ENCODE measurements at regions not wholly inside any gene's neighbourhood (a gene's known extent, or its start where the extent isn't known, plus 50 kb on each side); places are given as distances from the start of the nearest gene placed in this dataset.
"Not testable (repeated sequence)": the region's sequence is repeated elsewhere in the genome, so short reads cannot be mapped to it uniquely, and the experiment has no call there.

GRCh38 chr4:8696369-8697127 lies 104.0 kb downstream of the CPZ start:
- no peak for DNase-seq

DNA sequence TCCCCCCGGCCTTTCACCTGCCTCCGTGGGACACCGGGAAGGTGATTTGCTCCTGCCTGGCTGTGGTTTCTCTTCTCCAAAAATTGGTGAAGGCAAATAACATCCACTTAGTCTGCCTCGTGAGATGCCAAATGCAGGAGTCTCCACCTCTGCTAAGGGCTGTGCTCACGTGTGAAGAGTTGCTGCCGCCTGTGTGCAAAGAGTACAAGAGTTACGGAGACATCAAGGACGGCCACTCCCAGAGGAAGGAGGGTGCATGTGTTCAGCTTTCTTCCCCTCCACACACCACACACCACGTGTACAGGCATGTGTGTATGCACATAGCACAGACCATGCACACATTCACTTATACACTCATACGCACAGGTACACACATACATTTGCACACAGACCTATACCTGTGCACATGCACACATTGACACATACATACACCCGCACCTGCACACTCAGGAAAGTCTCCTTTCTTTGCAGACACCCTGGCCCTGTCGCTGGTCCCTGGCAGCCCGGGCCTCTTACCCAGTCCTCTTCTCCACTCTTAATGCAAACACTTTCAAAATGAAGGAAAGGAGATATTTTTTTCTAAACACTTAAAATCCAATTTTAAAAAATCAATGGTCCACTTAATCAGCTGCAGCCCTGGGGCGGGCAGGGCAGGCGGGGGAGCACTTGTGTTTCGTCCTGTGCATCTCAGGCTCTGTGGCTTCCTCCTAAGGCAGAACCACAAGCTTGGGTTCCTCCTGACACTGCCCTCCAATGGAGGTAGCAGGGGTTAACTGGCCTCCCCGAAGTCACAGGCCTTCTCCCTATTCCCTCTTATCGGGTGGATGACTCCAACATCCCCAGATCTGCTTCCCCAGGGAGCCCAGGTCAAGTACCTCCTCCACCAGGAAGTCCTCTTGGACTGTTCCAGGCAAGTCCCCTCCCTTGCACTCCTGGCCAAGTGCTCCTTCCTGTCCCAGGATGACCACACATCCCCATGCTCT lies 103.0 kb downstream of the CPZ start:
- no peak for DNase-seq

GRCh38 chr4:8694651-8695151 lies 102.1 kb downstream of the CPZ start:
- no peak for DNase-seq

DNA sequence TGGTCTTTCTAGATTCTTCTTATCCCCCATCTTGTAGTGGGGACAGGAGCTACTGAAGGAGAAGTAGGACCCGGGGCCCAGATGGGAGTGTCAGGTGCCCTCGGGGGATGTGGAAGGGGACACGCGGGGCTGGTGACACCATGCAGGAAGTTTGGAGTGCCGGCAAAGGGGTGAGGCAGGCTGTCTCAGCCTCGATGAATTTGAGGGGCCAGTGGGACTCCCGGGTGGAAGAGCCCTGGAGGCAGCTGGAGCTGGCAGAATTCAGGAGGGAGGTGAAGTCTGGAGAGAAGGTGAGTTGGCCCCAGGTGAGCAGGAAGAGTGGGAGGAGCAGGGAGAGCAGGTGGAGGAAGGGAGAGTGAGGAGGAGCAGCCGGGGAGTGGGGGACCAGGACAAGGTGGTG lies 101.7 kb downstream of the CPZ start:
- no peak for DNase-seq

GRCh38 chr4:8691151-8691775 lies 98.7 kb downstream of the CPZ start:
- no peak for DNase-seq

- DNase-seq, result no peak
These were observed 97.9 kb downstream of the CPZ start for GRCh38 chr4:8690216-8691150.

- no peak for DNase-seq
These were observed 97.2 kb downstream of the CPZ start for GRCh38 chr4:8689741-8690140.

- no peak for DNase-seq
These were observed 96.4 kb downstream of the CPZ start for GRCh38 chr4:8688908-8689445.

DNA sequence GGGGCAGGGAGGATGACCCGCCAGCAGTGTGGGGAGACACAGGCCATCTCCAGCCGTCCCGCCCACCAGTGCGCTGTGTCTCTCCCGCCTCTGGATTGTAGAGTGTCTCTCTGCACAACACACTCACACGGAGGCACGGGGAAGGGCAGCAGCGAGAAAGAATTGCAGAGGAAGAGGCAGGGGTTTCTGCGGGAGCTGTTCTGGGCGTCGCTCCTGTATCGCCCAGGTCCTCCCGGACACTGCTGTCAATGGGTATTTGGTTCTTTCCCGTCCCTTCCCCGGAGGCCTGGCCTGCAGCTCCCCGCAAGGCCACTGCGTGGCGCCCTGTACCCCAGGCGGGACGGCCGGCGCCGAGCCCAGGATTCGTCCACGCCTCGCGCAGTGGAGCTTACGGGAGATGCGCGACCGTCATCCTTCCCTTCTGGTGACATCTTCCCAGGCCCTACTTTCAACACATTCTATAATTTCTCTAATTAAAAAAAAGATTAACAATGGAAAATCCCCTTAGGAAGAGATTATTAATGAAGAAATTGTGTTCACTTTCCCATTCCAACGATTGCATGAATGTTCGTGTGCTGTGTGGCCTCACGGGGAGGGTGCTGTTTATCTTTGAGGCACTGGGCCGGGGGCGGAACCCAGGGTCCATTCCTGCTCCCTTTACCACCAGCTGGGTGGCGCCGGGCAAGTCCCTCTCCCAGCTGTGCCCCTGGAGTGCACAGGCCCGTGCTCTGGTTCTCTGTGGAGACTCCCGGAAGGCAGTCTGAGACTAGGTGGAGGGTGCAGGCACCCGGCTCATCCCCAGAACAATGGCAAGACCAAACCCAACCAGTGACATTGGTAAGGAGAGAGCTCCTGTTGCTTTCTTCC lies 95.7 kb downstream of the CPZ start:
- peak in 1 of 2 experiments; percentile 52 for DNase-seq

DNA sequence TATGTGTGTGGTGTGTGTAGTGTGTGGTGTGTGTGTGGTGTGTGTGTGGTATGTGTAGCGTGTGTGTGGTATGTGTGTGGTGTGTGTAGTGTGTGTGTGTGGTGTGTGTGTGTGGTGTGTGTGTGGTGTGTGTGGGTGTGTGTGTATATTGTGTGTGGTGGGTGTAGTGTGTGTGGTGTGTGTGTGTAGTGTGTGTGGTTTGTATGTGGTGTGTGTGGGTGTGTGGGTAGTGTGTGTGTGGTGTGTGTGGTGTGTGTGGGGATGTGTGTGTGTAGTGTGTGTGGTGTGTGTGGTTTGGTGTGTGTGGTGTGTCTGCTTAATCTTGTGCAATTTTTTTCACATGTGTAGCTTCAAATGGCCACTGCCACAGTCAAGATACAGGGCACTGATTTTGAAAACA lies 94.5 kb downstream of the CPZ start:
- no peak for DNase-seq

DNA sequence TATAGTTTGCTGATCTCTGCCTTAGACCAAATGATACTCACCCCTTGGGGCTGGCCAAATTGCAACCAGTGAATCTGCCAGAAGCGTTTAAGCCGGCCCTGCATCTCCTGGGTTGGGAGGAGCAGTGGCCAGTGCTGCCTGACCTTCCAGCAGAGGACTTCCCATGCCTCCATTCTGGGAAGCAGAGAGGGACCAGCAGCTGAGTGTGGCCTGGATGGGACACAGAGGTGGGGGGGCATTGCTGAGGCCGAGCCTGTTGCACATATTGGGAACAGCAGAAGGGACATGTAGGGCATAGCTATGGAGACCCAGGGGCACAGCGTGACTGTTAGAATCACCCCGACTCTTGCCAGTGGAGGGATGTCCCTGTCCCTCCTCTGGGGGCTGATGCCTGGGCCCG lies 93.3 kb downstream of the CPZ start:
- DNase-seq, result no peak

- no peak for DNase-seq
These were observed 90.9 kb downstream of the CPZ start for GRCh38 chr4:8683462-8683861.

DNA sequence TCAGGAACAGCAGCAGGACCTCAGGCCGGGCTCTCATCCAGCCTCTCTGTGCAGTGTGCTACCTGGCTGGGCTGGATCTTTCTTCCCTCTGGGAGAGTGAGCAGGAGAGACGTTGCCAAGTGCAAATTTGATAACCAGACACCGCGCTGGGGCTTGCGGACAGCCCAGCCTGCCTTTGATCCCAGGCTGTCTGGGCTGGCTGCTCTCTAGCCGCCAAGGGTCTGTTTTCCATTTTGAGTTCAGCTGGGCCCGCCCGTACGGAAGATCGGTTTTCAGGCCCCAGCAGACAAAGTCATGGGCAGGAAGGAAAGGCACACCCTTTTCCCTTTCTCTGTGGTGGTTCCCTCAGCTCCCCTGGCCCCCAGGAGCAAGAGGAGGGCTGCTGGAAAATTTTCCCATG lies 90.2 kb downstream of the CPZ start:
- DNase-seq, result no peak

- no peak for DNase-seq
These were observed 89.7 kb downstream of the CPZ start for GRCh38 chr4:8682296-8682695.

DNA sequence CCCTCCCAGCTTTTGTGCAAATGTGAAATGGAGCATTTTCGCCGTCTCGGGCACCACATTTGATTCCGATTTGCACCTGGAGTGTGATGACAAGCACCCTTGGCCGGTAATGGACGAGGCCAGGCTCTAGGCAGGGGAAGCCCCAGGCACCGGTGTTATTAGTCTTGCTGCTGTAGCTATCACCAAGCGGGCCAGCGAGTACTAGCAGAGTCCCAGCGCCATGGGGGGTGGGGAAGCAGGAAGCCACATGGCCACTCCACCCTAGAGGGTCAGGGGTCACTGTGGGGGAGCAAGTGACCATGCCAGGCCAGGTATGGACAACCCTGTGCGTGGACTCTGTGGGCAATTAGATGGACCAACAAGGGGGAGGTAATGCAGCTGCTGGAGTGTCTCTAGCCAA lies 88.8 kb downstream of the CPZ start:
- DNase-seq, result no peak

DNA sequence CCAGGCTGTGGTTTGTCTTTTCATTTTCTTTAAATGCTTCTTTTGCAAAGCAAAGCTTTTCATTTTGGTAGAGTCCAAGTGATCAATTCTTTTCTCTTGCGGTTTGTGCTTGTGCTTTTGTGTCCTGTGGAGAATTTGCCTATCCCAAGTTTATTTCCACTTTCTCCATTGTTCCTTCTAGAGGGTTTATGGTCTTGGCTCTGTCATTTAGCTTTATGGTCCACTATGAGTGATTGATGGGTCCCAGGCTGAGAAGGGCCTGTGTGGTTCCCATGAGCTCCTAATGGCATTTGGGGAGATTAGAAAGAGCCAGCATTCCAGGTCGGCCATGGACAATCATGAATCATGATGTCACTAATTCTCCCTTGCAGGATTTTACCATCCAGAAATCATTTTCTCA lies 86.5 kb downstream of the CPZ start:
- no peak for DNase-seq

DNA sequence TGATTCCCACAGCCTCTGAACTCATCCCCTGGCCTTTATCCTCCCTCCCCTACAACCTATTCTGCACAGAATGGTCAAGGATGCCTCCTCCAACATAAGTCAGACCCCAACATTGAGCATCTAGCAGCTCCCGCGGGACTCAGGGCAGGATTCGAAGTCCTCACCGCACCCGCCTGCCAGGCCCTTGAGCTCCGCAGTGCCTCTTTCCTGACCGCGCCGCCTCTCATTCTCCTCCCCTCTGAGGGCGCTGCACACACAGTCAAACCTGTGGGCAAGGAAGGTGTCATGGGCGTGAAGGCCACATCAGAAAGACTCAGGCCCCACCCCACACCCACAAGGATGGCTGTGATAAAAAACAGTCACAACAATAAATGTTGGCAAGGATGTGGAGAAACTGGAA lies 84.1 kb downstream of the CPZ start:
- DNase-seq, result no peak

GRCh38 chr4:8675906-8676305 lies 83.3 kb downstream of the CPZ start:
- DNase-seq, result no peak

DNA sequence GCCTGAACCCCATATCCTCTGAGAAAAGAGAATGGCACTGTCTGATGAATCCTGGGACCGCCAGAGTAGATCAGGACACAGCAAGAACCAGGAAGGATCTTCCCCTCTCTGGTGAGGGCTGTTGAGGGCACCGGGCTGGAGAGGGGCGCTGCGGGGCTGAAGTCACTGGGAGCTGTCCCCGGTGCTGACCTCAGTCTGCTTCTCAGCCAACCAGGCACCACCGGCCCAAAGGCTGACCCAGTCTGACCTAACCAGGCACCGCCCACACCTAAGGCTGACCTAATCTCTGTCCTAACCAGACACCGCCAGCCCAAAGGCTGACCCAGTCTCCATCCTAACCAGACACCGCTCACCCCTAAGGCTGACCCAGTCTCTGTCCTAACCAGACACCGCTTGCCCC lies 82.8 kb downstream of the CPZ start:
- DNase-seq, result no peak

DNA sequence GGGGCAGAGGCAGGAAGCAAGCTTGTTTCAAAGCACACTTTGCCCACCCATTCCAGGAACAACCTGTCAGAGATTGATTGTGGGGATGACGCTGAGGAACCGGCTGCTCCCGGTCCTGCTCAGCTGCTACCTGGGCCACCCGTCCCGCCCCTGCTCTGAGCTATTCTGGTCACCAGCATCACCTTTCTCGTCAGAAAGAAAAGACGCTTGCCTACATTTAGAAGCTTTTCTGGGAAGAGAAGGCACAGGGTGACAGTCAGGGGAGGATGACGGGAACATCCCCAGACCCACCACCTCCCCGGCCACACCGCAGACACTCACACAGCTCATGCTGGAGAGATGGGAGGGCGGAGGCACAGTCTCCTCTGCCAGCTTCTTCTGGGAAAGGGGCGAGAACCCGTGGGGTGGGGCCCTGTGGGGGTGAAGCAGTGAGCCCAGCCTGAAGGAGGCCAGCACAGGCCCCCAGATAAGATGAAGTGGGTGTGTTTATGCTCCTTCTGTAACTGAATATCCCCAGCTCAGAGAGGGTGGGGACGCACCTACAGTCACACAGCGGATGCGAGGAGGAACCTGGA lies 81.8 kb downstream of the CPZ start:
- DNase-seq, result no peak

DNA sequence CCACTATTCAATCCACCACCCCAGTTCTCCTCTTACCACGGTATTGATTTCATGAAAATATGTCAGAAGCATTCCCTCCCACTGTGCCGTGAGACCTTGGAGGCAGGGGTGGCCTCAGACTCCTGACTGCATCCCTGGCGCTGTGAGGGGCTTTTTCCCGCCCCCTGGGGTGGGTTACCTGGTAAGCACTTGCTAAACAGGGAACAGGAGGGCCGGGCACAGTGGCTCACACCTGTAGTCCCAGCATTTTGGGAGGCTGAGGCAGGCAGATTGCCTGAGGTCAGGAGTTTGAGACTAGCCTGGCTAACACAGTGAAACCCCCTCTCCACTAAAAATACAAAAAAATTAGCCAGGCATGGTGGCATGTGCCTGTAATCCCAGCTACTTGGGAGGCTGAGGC lies 80.5 kb downstream of the CPZ start:
- DNase-seq, result not testable (repeated sequence)
